ENCODE measurements at regions not wholly inside any gene's neighbourhood (a gene's known extent, or its start where the extent isn't known, plus 50 kb on each side); places are given as distances from the start of the nearest gene placed in this dataset.
"Not testable (repeated sequence)": the region's sequence is repeated elsewhere in the genome, so short reads cannot be mapped to it uniquely, and the experiment has no call there.

DNA sequence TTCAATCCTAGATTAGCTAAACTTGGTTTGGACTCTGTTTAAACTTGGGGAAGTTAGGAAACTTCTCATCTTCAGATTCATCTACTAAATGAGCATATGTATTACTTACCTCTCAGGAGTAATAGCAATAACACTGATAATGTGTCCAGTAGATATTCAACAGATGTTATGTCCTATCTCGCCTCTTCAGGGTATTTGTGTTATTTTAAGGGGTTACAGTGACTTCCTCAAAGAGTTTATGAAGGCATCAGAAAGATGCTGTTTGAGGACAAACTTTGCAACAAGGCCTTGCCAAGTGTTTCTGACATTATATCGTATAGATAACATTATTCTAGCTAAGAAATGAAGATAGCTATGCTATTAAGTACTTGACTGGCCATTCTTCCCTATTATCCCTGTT lies 522.3 kb downstream of the IGSF11 start:
- no peaks in the 10 kb centered on the region for H4K20me1 ChIP-seq
- no peak overlapping the region for H3K27ac ChIP-seq
- H3K9me3 ChIP-seq (replicated peaks in 1 of 11), result peaks cover 0 to 10% (median 0%) of the 10 kb centered on the region in 11 experiments; a peak in 6 of 22 replicates
- no peak for TF ChIP-seq Cebpa-rat (IDR thresholded peaks at IDR 0.05)
- H3K27me3 ChIP-seq, result no peaks in the 10 kb centered on the region
- H3K36me3 ChIP-seq, result no peaks in the 10 kb centered on the region
- H3K4me2 ChIP-seq, result no peak overlapping the region
- no peak overlapping the region for H3K9ac ChIP-seq
- no peaks in the 10 kb centered on the region for H3K4me1 ChIP-seq
- H3K4me3 ChIP-seq, result no peak overlapping the region

DNA sequence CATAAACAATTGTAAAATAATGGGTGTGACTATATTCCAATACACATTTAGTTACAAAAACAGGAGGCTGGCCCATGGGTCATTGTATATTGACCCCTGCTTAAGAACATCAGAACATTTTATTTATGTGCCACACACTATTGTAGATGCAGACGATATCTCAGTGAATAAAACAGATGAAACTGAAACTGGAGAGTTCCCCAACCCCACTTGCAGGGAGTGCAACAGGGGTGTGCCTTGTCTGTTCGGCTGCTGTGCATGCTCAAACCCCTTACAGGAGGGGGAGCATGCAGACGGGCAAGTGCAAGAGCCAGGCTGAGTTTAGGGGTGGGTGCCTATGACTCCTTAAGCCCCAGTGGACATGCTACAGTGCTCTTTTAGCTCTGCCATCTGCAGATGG lies 509.6 kb downstream of the IGSF11 start:
- Histone ChIP-seq H3K9ac (no peak overlapping the region), H3K4me1 (no peaks in the 10 kb centered on the region), H3K27me3 (no peaks in the 10 kb centered on the region), H3K36me3 (no peaks in the 10 kb centered on the region), H3K4me2 (no peak overlapping the region), H3K4me3 (no peak overlapping the region), H3K27ac (no peak overlapping the region), H3K9me3 (replicated peaks in 1 of 11) (no peaks in the 10 kb centered on the region), H4K20me1 (no peaks in the 10 kb centered on the region)
- no peak for TF ChIP-seq Cebpa-rat (IDR thresholded peaks at IDR 0.05)

DNA sequence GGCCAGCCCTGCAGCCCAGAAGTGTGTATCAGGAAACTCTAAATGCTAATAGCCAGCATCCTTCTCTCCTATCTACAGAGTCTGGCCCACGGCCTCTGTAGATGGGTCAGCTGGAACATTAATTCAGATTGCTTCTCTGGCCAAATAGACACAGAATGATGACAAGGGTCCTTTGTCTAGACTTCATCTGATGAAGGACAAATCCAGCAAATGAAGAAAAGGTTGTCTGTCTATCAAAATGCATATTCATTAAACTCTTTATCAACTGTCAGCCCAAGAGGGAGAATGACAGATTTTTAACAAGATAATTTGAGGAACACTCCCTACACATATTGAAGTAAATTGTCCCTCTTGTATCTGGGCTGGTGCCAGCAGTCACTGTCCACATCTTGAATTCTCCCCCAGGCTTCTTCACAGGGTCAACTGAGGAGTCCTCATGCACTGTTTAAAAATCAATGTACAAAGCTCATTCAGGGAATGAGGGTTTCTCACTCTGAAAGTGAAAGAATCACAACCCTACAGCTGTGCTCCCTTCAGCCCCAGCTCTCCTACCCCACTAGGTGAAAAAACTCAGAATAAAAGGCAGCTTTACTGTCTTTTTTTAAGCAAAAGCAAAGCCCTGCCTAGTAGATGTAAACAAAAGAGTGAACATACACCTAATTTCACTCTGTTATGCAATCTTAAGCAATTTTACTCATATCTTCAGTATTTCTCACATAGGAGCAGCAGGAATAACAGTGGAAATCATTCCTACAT lies 507.7 kb downstream of the IGSF11 start:
- no peak overlapping the region for H3K4me2 ChIP-seq
- no peaks in the 10 kb centered on the region for H3K36me3 ChIP-seq
- TF ChIP-seq Cebpa-rat (IDR thresholded peaks at IDR 0.05), result no peak
- H3K9ac ChIP-seq, result no peak overlapping the region
- H4K20me1 ChIP-seq, result no peaks in the 10 kb centered on the region
- H3K27me3 ChIP-seq, result no peaks in the 10 kb centered on the region
- no peaks in the 10 kb centered on the region for H3K4me1 ChIP-seq
- H3K9me3 ChIP-seq (replicated peaks in 1 of 11), result no peaks in the 10 kb centered on the region
- no peak overlapping the region for H3K27ac ChIP-seq
- no peak overlapping the region for H3K4me3 ChIP-seq

DNA sequence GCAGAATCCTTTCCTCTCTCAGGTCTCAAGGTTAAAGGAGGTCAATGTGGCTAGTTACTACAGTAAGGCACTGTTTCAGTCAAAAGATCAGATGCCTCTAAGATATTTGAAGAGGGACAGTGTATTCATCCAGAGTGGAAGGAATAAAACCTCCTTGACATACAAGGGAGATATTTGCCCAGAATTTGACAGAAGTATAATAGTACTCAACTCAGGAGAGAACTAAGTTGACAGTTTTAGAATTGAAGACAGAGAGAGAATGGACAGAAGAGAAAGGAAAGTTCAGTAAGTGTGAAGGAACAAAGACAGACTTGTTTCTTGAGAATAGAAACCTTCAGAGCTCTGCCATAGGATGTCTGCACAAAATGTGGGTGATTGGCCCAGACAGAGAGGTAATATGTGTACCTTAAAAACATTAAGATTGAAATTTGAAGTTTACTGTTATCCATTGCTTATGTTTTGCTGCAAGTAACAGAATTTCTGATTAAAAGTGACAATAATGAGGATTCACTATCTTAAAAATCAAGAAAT lies 507.1 kb downstream of the IGSF11 start:
- Histone ChIP-seq H3K4me2 (no peak overlapping the region), H3K4me1 (no peaks in the 10 kb centered on the region), H3K27ac (no peak overlapping the region)

DNA sequence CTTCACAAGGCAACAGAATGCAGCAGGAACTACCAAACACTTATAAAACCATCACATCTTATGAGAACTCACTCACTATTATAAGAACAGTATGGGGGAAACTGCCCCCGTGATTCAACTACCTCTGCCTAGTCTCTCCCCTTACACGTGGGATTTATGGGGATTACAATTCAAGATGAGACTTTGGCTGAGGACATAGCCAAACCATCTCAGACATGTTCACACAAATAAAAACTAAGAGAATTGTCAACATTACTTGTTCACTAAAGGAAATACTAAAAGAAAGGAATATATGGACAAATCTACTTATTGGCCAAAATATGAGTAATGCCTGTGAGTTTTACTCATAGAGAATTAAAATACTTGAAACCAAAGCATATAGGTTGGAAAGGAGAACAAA lies 505.1 kb downstream of the IGSF11 start:
- no peak for TF ChIP-seq Cebpa-rat (IDR thresholded peaks at IDR 0.05)
- no peaks in the 10 kb centered on the region for H3K27me3 ChIP-seq
- H3K36me3 ChIP-seq, result no peaks in the 10 kb centered on the region
- no peak overlapping the region for H3K4me2 ChIP-seq
- no peak overlapping the region for H3K9ac ChIP-seq
- no peak overlapping the region for H3K4me3 ChIP-seq
- no peaks in the 10 kb centered on the region for H3K4me1 ChIP-seq
- H4K20me1 ChIP-seq, result no peaks in the 10 kb centered on the region
- no peaks in the 10 kb centered on the region for H3K9me3 ChIP-seq (replicated peaks in 1 of 11)
- no peak overlapping the region for H3K27ac ChIP-seq

More for the DNA sequence above, 507.1 kb downstream of the IGSF11 start:
- Histone ChIP-seq H3K9ac (no peak overlapping the region), H3K36me3 (no peaks in the 10 kb centered on the region), H4K20me1 (no peaks in the 10 kb centered on the region), H3K27me3 (no peaks in the 10 kb centered on the region), H3K4me3 (no peak overlapping the region), H3K9me3 (replicated peaks in 1 of 11) (no peaks in the 10 kb centered on the region)
- TF ChIP-seq Cebpa-rat (IDR thresholded peaks at IDR 0.05), result no peak

DNA sequence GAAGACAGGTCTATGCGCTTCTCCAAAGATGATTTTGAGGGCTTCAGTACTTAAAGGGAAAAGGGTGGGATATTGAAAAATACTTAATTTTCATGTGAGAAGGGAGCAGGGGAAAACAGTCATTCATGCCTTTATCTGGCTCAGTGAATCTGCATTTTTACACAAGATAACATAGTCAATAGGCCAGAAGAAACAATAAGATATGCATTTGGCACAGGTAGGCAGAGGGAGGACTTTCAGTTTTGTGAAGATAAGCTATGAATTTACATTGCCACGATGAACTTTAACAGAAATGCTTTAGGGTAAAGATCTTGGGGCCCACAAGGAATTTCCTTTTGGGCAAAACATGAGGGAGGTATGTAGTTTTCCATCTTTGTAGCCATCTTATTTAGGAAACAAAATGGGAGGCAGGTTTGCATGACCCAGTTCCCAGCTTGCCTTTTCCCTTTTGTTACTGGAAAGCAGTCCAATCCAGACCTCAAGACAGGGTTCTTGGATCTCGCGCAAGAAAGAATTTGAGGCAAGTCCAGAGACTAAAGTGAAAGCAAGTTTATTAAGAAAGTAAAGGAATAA lies 504.2 kb downstream of the IGSF11 start:
- no peaks in the 10 kb centered on the region for H3K36me3 ChIP-seq
- TF ChIP-seq Cebpa-rat (IDR thresholded peaks at IDR 0.05), result no peak
- H3K4me1 ChIP-seq, result no peaks in the 10 kb centered on the region
- no peak overlapping the region for H3K4me3 ChIP-seq
- no peak overlapping the region for H3K9ac ChIP-seq
- no peaks in the 10 kb centered on the region for H3K27me3 ChIP-seq
- H3K27ac ChIP-seq, result no peak overlapping the region
- no peaks in the 10 kb centered on the region for H3K9me3 ChIP-seq (replicated peaks in 1 of 11)
- H4K20me1 ChIP-seq, result no peaks in the 10 kb centered on the region
- H3K4me2 ChIP-seq, result no peak overlapping the region

DNA sequence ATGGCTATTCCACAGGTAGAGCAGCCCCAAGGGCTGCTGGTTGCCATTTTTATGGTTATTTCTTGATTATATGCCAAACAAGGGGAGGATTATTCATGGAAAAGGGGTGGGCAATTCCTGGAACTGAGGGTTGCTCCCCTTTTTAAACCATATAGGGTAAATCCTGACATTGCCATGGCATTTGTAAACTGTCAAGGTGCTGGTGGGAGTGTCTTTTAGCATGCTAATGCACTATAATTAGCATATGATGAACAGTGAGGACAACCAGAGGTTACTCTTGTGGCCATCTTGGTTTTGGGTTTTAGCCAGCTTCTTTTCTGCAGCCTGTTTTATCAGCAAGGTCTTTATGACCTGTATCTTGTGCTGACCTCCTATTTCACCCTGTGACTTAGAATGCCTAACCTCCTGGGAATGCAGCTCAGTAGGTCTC lies 503.7 kb downstream of the IGSF11 start:
- not testable (repeated sequence) for H3K9me3 ChIP-seq (replicated peaks in 1 of 11); H3K4me1 ChIP-seq; H3K36me3 ChIP-seq; H3K4me2 ChIP-seq; H3K27ac ChIP-seq; H3K9ac ChIP-seq; H3K27me3 ChIP-seq; H4K20me1 ChIP-seq; H3K4me3 ChIP-seq

DNA sequence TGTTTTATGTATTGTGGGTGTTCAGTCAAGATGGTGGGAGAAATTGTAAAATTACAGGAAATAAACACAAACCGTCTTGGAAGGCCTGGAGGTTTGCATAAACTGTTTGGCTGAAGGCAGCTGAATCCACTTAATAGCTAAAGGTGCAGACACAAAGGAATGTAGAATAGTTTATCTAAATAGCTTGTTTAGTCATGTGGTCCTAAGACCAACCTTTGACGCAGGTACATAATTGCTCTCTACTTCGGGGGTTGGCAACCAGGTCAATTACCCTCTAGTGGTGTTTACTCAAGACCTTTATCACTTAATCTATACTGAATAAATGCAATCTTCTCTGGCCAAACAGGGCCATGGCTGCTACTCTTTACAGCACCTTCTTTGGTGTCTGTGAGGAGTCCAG lies 502.8 kb downstream of the IGSF11 start:
- no peaks in the 10 kb centered on the region for H3K36me3 ChIP-seq
- H3K9ac ChIP-seq, result no peak overlapping the region
- no peak for TF ChIP-seq Cebpa-rat (IDR thresholded peaks at IDR 0.05)
- H3K4me2 ChIP-seq, result no peak overlapping the region
- no peak overlapping the region for H3K4me3 ChIP-seq
- no peaks in the 10 kb centered on the region for H3K4me1 ChIP-seq
- no peaks in the 10 kb centered on the region for H3K27me3 ChIP-seq
- no peaks in the 10 kb centered on the region for H3K9me3 ChIP-seq (replicated peaks in 1 of 11)
- no peaks in the 10 kb centered on the region for H4K20me1 ChIP-seq
- H3K27ac ChIP-seq, result no peak overlapping the region

DNA sequence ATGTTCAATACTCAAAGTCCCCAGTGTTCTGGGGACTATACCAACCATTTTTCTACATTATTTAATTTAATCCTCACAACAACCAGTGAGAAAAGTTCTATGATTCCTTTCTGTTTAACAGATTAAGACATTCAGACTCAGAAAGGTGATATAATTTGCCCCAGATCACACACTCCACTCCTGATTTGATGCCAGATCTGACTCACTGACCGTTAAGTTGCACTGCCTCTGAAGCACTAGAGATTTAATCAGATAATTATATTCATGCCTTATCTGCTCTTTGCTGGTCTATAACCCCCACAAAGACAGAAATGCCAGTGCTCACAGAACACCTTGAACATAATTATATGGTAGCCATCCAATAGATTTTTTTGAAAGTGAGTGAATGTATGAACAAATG lies 501.0 kb downstream of the IGSF11 start:
- no peaks in the 10 kb centered on the region for H4K20me1 ChIP-seq
- no peaks in the 10 kb centered on the region for H3K9me3 ChIP-seq (replicated peaks in 1 of 11)
- H3K36me3 ChIP-seq, result no peaks in the 10 kb centered on the region
- H3K4me3 ChIP-seq, result no peak overlapping the region
- no peak overlapping the region for H3K27ac ChIP-seq
- no peaks in the 10 kb centered on the region for H3K4me1 ChIP-seq
- H3K27me3 ChIP-seq, result no peaks in the 10 kb centered on the region
- H3K4me2 ChIP-seq, result no peak overlapping the region
- TF ChIP-seq Cebpa-rat (IDR thresholded peaks at IDR 0.05), result no peak
- no peak overlapping the region for H3K9ac ChIP-seq

DNA sequence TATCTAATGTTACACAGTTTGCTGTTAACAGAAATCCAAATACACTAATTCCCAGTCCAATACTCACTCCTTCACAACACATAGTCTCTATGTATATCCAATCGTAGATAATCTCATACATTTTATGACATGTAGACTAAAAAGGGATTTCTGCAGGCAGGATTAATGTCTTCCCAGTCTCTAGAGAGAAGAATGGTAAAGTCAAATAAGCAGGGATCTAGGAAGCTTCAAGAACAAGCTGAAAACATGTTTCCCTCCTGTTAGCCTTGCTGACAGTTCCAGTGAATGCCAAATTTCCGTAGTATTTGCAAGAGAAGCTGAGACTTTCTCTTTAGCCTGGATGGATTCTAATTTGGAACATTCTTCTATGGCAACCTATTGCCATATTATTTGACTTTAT lies 500.1 kb downstream of the IGSF11 start:
- Histone ChIP-seq H3K27ac (no peak overlapping the region), H3K9ac (no peak overlapping the region), H3K27me3 (no peaks in the 10 kb centered on the region), H3K4me2 (no peak overlapping the region), H3K4me3 (no peak overlapping the region), H3K4me1 (no peaks in the 10 kb centered on the region), H4K20me1 (no peaks in the 10 kb centered on the region), H3K9me3 (replicated peaks in 1 of 11) (no peaks in the 10 kb centered on the region), H3K36me3 (no peaks in the 10 kb centered on the region)
- TF ChIP-seq Cebpa-rat (IDR thresholded peaks at IDR 0.05), result no peak
